HG03439 (cell line): ENCODE measurements at regions not wholly inside any gene's neighbourhood (a gene's known extent, or its start where the extent isn't known, plus 50 kb on each side); places are given as distances from the start of the nearest gene placed in this dataset.
"Not testable (repeated sequence)": the region's sequence is repeated elsewhere in the genome, so short reads cannot be mapped to it uniquely, and the experiment has no call there.

ENCODE experiments used
- ATAC-seq: cut with Tn5 transposase; IDR thresholded peaks from one replicate; pipeline ENCODE4 v1.9.1; 2021; ENCODE audit warnings: mild to moderate bottlenecking, moderate library complexity; ENCODE audit not compliant: unreplicated experiment

DNA sequence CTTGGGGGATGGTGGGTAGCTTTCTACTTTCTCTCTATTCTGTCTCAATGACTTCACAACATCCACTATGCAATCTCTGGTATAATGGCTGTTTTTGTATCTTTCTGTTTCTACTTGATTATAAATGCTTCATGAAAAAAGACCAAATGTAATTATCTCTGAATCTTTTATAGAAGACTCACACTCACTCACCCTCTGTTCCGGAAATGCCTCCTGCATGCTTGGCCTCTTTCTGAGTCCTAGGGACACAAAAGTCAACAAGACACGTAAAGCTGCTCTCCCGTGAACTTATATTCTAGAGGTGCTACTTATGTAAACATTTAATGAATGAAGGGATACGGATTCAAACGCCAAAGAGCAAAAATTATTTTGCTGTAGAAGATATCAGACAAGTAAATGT lies 502.2 kb upstream of the SOX11 start:
- no peak for ATAC-seq

DNA sequence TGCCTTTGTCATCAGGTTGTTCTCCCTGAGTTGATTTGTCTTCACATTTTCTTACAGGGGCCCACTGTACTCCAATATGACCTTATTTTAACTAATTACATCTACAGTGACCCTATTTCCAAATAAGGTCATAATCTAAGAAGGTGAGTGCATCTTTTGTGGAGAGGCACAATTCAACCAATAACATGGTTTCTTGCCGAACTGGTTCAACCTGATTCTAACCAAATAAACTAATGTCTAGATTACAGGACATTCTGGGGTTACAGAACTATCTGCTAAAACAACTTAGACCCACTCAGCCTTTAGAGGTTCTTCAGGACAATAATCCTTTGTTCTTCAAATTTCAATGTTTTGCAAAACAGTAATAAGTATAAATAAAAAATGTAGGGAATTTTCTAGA lies 496.5 kb upstream of the SOX11 start:
- no peak for ATAC-seq

DNA sequence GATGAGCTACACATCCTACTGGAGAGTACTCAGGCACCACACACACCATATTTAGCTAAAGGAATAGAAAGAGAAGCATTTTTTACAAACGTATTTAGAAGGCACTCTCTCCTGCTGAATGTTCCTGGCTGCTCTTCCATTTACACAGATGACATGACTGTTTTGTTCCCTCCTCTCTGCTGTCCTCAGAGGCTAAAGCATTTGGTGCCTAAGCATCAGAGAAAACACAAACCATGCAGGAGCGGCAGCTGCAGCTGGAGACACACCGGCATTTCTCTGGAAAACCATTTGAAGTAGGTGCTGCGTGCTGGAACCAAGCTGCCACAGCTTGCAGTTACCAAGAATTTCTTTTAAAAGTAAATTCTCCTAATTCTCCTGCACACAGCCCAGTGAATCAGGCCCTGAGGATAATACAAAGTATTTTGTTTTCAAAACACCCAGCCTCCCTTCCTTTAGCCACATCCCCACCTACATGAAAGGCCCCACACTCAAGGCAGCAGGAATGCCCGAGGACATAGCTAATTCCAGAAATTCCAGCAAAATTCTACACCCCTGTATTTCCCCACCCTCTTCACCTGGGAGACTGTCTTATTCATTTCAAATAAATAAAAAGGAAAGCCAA lies 488.9 kb upstream of the SOX11 start:
- no peak for ATAC-seq

DNA sequence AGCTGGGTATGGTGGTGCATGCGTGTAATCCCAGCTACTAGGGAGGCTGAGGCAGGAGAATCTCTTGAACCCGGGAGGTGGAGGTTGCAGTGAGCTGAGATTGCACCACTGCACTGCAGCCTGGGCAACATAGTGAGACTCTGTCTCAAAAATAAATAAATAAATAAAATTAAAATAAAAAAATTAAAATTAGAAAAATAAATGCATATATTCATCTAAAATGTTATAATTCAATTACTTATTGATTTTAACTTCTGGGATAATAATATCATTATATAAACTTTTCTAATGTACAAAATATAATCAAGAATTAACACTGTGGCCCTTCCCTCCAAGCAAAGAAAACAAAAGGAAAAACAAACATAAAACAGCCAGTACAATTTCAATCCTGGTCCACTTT lies 485.4 kb upstream of the SOX11 start:
- not testable (repeated sequence) for ATAC-seq

DNA sequence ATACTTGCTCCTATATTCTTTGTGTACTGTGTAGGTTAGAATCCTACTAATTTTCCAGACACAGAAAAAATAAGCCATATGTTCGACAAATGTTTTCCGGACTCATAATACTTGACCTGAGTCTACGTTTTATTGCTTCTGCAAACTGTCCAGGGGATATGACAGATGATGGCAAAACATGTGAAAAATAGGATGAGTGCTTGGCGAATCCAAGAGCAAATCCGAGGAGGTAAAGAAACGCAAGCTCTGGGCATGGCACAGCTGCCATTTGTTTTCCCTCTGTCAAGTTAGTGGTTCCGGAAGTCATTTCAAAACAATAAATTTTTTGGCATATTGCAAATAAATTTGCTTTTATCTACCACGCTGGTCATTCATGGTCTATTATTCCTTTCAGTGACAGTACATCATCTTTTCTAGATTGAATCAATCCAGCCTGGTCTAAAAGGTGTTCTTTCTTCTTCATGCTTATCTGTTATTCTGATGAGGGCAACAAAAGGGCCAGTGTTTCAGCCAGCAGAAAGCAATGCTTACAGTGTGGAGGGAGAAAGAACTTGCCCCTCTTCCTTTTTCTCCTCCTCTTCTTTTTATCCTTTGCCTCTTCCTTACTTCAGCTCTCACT lies 476.1 kb upstream of the SOX11 start:
- ATAC-seq, result no peak

DNA sequence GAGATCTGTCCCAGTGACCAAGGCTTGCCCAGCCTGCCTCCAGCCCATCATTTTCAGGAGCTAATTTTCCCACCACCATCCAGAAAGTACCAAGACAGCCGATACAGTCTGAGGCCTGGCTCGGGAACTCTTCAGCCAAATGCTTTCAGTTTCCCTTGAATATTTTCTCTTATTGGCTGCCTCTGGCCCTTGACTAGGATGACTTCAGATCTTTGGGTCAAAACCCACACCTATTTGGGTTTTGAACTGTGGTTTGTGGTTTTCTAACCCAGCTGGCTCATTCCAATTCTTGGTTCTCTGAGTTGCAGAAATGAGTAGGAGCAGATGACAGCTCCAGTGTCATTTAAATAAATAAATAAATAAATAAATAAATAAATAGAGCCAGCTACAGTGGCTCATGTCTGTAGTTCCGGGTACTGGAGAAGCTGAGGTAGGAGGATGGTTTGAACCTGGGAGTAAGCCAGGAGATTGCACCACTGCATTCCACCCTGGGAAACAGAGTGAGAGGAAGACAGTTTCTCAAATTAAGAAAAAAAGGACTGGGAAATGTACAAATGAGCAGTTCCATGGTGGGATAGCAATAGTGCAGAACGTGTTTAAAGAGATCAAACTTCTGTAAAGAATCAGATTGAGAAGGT lies 465.0 kb upstream of the SOX11 start:
- no peak for ATAC-seq

DNA sequence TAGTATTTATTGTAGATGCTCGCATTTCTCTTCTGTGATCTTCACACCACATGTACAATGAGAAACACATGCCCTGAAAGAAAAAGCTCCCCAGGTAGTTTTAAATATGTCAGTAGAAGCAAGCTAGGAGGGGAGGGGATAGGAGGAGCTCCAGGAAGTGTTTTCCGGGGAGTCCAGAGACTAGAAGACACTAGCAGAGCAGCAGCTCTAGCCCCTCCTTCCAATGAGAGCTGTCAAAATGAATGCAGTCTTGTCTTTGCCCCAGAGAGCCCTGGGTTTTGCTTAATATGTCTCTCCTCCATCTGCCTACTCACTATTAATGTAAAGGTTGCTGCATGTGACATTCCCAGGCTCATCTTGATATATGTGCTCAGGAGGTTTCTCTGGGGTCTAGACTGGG lies 462.6 kb upstream of the SOX11 start:
- ATAC-seq, result no peak

DNA sequence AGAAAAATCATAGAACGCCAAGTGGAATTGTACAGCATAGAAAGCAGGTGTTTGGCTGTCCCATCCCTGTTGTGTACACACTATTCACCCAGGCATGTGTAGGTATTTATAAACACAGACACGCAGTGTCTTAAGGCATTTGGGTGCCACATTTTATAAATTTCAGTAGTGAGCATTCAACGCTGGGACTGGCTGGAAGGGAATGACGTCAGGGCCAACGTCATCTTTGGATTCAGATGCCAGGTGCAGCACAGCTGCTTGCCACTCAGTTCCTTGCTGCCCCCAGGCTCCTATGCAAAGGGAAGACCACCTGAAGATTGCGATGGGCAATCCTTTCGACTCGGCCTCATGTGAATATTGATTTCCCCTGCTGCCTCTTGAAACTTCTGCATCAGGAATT lies 461.7 kb upstream of the SOX11 start:
- no peak for ATAC-seq

DNA sequence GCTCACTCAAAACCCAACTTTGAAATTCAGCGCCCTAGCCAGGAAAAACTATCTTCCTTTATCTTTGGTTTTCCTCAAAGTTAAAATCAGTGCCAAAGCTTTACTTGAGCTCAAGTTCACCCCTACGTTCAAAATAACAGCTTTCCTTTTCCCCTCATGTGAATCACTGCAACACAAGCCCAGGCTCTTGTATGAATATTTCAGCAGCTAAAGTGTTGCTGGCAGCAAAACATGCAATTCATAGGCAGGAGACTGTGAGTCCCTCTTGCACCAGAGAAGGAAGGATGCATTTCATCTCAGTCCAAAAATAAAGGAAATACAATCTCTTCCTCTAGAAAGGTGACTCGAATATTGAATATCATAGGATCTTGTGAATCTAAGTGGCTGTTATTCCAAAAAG lies 461.3 kb upstream of the SOX11 start:
- no peak for ATAC-seq

DNA sequence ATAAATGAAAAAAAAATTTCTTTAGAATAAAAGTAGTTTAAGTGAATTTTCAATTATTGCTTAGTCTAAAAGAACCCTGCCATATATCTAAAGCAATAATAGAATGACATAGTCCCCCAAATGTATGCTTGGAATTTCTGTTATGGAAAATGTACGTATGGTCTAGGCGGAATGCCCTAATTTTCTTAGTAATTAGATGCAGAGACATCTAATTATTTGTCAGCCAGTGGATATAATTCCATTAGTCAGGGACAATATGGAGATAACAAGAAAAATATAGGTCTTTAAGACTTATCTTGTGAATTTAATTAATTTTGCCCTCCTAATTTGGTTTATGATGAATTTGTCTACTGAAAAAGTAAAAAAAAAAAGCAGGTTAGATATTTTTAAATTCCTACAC lies 460.9 kb upstream of the SOX11 start:
- ATAC-seq, result no peak

DNA sequence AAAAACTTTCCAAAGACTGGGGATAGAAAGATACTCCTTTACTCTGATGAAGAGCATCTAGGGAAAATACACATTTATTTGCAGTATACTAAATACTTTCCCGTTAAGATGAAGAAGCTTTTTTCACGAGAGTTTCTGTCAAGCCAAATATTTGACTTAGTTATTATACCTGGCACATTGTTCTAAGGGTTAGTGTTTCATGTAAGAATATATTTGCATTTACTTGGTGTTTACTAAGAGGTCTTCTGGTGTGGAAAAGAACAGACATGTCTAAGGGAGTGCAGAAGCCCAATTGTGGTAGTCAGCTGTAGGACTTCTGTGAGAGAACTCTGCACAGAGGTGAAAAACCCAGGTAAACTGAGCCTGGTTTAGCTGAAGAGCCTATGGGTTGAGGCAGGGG lies 457.6 kb upstream of the SOX11 start:
- ATAC-seq, result no peak

DNA sequence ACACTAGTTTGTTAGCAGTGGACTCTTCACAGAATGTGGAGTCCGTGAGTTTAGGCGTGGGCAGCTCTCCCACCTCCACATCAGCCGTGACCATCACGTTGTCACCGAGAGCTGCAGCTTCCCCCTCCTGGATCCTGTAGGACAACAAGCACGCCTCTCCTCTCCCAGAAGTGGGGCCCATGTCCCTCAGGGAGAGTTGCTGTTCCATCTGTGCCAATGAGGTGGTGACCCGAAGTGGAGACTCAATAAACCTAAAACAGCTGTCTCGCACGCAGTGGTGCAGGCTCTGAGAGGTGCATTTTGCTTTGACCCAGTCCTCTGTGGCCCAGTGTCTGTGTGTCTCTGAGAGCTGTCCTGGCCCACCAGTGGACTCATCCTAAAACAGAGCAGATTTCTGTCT lies 456.5 kb upstream of the SOX11 start:
- no peak for ATAC-seq

DNA sequence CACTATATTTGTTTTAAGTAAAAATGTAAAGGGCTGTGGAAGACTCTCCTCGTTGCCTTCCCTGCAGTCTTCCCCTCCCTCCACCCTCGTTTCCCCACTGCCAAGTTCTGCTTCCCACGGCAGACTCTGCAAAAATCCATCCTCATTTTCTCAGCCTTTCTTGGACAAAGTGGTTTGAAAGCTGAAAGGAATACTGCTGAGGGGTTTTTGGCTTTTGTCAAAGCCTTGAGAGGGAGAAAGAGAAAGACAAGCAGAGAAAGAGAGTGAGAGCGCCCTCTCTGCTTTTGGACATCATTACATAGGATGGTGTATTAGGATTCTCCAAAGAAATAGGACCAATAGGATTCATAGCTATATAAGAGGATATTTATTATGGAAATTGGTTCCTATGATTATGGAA lies 455.9 kb upstream of the SOX11 start:
- no peak for ATAC-seq

DNA sequence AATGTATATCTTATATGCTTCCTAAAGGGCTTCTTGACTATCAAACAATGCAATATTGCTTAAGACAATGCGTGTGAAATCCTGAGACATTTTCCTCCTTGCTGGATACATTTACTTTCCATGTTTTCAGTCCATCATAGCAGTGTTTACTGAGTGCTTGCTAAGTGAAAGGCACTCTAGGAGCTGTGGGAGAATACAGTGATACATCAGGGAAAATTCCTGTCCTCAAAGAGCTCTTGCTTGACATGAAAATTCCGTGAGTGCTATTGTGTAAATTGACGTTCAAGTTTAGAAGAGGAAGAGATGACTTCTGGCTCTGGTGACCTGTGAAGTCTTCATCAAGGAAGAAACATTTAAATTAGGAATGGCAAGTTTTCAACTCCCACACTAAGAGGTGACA lies 449.4 kb upstream of the SOX11 start:
- ATAC-seq, result no peak

DNA sequence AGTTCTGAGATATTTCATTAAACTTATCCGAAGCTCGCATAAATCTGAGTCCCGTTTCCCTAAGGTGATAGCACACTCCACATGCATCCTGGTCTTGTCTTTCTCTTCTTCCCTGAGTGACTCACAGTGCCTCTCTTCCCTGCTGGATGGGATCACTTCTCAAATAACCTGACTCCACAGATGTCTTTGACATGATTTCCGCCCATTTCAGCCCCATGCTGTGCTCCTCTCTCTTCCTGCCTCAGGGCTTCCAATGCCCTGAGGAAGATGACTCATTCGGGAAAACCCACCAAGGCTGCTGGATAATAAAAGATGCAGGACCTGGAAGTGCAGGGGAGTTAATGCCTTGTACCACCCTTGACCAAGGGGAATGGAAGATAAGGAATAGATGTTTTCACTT lies 441.7 kb upstream of the SOX11 start:
- ATAC-seq, result no peak

DNA sequence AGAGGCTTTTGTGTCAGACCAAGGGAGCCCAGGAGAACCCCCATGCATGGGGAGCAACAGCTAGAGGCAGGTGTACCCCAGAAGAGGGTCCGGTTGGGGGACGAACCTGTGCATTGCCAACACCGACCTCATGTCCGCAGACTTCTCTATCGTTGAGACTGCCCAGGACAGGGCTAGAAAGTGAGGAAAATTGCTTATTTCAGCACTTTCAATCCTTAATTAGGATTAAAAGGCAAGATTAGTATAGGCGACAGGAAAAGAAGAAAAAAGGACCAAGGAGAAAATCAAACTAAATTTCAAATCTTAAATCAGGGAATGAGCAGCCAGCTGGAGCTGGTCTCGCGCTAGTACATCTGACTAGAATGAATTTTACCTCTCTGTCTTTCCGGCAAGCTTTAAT lies 438.9 kb upstream of the SOX11 start:
- ATAC-seq, result no peak

DNA sequence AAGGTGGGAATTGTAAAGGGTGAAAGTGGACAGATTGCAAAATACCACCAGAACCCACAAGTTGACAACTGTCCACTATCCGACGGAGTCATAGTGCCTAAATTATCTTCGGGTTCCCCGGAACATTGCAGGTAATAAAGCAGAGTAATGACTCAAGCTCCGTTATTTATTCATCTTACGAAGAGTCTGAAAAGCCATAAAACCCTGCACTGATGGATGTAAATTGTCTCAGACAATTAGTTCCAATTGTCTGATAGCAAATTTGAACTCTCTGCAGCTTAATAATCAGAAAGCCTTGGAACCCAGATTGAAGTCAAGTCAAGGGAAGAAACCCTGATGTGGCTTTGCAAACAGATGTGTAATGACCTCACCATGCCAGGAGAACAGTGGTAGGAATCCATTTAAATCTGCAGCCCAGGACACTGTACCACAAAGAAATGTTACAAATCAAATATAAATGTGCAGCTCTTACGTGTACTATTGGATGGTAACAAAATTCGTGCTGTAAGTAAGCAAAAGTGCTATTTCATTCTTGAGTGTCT lies 437.3 kb upstream of the SOX11 start:
- ATAC-seq, result no peak

DNA sequence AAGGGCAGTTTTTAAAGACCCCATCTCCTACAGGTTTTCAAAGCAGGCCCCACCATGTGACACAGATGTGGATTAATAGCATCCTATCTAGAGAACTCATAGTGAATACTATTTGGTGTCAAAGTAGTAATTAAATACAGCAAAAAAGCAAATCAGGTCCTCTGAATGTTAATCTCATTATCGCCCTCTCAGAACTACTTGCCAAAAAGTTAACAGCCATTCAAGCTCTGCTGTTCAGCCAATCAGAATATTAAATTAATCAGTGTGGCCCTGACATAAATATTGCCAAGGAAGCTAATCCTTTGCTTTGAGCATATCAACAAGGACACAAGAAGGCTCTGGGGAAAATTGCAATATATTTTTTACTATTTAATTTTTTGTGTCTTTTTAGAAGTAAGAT lies 428.9 kb upstream of the SOX11 start:
- no peak for ATAC-seq

DNA sequence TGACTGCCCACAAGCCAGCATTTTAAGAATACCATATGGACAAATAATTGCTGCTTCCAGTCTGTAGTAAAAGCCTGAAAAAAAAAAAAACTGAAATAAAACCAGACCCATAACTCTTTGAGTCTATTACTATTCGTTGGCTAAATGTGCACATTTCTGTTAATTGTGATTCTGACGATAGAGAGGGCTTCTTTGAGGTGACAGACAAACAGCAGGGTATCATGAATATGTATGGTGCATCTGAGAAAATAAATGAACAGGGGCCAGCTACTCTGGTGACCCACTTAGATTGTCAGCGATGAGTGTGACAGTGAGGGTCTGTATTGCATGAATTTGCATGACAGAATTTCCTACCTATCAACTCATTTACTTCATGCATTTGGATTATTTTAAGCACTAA lies 427.8 kb upstream of the SOX11 start:
- no peak for ATAC-seq

DNA sequence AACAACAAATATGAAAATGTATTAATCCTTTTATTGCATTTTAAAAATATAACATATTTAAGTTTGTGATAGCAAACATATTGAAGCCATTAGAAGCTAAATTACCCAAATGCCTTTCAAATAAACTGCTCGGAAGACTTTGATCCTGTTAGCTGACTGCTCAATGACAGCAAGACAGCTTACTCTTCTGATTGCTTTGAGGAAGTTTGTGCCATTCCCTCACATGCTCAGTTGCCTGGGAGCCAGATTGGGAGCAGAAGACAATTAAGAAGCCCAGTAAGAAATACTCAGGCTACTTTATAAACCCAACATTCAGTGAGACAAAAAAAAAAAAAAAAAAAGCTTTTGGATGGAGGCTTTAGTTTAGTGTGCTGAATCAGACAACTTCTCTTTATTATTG lies 407.1 kb upstream of the SOX11 start:
- no peak for ATAC-seq

DNA sequence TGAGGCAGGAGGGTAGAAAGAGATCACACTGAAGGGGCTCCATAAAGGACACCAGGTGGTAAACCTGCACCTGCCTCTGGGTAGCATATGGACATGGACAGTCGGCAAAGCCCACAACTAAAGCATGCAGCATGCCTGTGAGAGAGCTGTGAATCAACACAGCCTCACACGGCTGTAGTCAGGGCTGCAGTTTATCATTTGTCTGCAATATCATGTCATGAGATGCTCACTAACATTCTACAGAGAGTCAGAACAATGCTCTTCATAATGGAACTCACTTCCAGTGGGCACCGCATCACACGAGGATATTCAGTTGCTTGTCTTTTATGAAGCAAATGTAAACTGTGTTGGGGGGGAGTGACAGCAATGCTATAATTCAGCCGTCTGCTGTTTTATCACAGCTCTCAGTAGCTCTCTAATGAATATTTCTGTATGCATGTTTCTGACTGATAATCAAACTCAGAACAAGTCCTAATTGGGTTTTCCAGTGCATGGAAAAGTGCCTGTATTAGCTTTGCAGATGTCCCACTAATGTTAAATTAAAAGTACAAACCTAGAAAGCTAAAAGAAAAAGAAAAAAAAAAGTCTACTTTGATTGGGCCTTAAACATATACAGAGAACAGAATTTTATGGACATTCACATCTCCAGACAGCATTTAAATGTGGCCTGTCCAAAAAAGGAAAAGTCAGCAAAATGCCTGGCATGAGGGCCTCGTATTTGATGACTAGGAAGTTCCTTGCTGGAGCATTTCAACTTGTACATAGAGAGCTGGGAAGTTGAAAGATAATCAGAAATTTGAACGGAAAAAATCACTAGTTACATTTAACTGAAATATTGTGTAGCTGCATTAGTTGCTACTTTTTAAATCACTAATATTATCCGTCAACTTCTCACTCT lies 406.1 kb upstream of the SOX11 start:
- no peak for ATAC-seq
